ENCODE measurements at regions not wholly inside any gene's neighbourhood (a gene's known extent, or its start where the extent isn't known, plus 50 kb on each side); places are given as distances from the start of the nearest gene placed in this dataset.

- no peaks in the 10 kb centered on the region for H4K20me1 ChIP-seq (ENCODE audit: insufficient read depth)
- no peak overlapping the region for H3K27ac ChIP-seq (ENCODE audit: low read length)
- H3K79me2 ChIP-seq (replicated peaks; ENCODE audit: insufficient read depth, low read length) = no peaks in the 10 kb centered on the region
- H3K9me2 ChIP-seq (ENCODE audit: insufficient read depth, low read length) = no peaks in the 10 kb centered on the region
- no peaks in the 10 kb centered on the region for H3F3A ChIP-seq (ENCODE audit: insufficient read depth, low read length, poor library complexity, severe bottlenecking)
- TF ChIP-seq EP300 (conservative IDR thresholded peaks at IDR 0.05; ENCODE audit: poor library complexity, severe bottlenecking) (no peak), CTCF (IDR thresholded peaks at IDR 0.05; ENCODE audit: poor library complexity, severe bottlenecking) (no peak), TAF1 (IDR thresholded peaks at IDR 0.05; ENCODE audit: low read depth) (no peak), SMC3 (conservative IDR thresholded peaks at IDR 0.05; ENCODE audit: poor library complexity) (no peak)
- H2AFZ ChIP-seq (ENCODE audit: low read depth, low read length) = no peak overlapping the region
- no peaks in the 10 kb centered on the region for H3K9me3 ChIP-seq (ENCODE audit: low read length)
- no peak overlapping the region for H3K4me3 ChIP-seq (ENCODE audit: low read length)
- H3K9ac ChIP-seq (ENCODE audit: low read length) = no peak overlapping the region
- H3K4me2 ChIP-seq (ENCODE audit: low read length) = no peak overlapping the region
- H3K36me3 ChIP-seq (ENCODE audit: insufficient read depth, low read length) = no peaks in the 10 kb centered on the region
- H3K27me3 ChIP-seq (ENCODE audit: insufficient read depth, low read depth, low read length) = no peaks in the 10 kb centered on the region
These were observed 66.1 kb upstream of the PPP1R26 start for GRCh38 chr9:135413461-135413860.

GRCh38 chr9:135414293-135414692 is 65.3 kb upstream of the PPP1R26 start:
- H4K20me1 ChIP-seq (ENCODE audit: insufficient read depth) = no peaks in the 10 kb centered on the region
- H3F3A ChIP-seq (ENCODE audit: insufficient read depth, low read length, poor library complexity, severe bottlenecking) = no peaks in the 10 kb centered on the region
- no peak overlapping the region for H3K9ac ChIP-seq (ENCODE audit: low read length)
- no peaks in the 10 kb centered on the region for H3K9me3 ChIP-seq (ENCODE audit: low read length)
- no peaks in the 10 kb centered on the region for H3K9me2 ChIP-seq (ENCODE audit: insufficient read depth, low read length)
- TF ChIP-seq REST (IDR thresholded peaks at IDR 0.05; ENCODE audit: borderline replicate concordance) (no peak), CTCF (IDR thresholded peaks at IDR 0.05; ENCODE audit: poor library complexity, severe bottlenecking) (no peak), TAF1 (IDR thresholded peaks at IDR 0.05; ENCODE audit: low read depth) (no peak), RAD21 (conservative IDR thresholded peaks at IDR 0.05) (no peak), SMC3 (conservative IDR thresholded peaks at IDR 0.05; ENCODE audit: poor library complexity) (no peak), EP300 (conservative IDR thresholded peaks at IDR 0.05; ENCODE audit: poor library complexity, severe bottlenecking) (no peak), EZH2 (IDR thresholded peaks at IDR 0.05; ENCODE audit: borderline replicate concordance, insufficient read depth, low read length, poor library complexity, severe bottlenecking) (no peak), MXI1 (conservative IDR thresholded peaks at IDR 0.05; ENCODE audit: poor library complexity, severe bottlenecking) (no peak), POLR2AphosphoS5 (IDR thresholded peaks at IDR 0.05) (no peak)
- no peaks in the 10 kb centered on the region for H3K79me2 ChIP-seq (replicated peaks; ENCODE audit: insufficient read depth, low read length)
- H2AFZ ChIP-seq (ENCODE audit: low read depth, low read length) = no peak overlapping the region
- H3K27ac ChIP-seq (ENCODE audit: low read length) = no peak overlapping the region
- H3K4me3 ChIP-seq (ENCODE audit: low read length) = no peak overlapping the region
- no peaks in the 10 kb centered on the region for H3K36me3 ChIP-seq (ENCODE audit: insufficient read depth, low read length)
- no peaks in the 10 kb centered on the region for H3K27me3 ChIP-seq (ENCODE audit: insufficient read depth, low read depth, low read length)
- H3K4me2 ChIP-seq (ENCODE audit: low read length) = no peak overlapping the region
